HL-60 (cell line): ENCODE measurements at regions not wholly inside any gene's neighbourhood (a gene's known extent, or its start where the extent isn't known, plus 50 kb on each side); places are given as distances from the start of the nearest gene placed in this dataset.

Experiments
- DNase-seq, 2 experiments: peaks; one replicate each; pipeline ENCODE4 v3.0.0-alpha.2; 2010 to 2020; ENCODE audit warnings: low read depth in 1 of 2, low spot score in 1 of 2
- H3K27ac ChIP-seq: fragments of 250-450 bp; sonication (Bioruptor Pico); replicated peaks from 2 replicates; pipeline ENCODE4 v1.5.1; 2020; ENCODE audit warnings: mild to moderate bottlenecking, moderate library complexity
- H3K27me3 ChIP-seq: fragments of 250-450 bp; sonication (Bioruptor Pico); 2 replicates; pipeline ENCODE4 v1.5.1; 2021; ENCODE audit warnings: mild to moderate bottlenecking, moderate library complexity; ENCODE audit not compliant: insufficient read depth, poor library complexity, severe bottlenecking
- H3K4me3 ChIP-seq: replicated peaks from 2 replicates; pipeline ENCODE4 v1.5.1; 2011; ENCODE audit warnings: mild to moderate bottlenecking, control low read depth, low read length; ENCODE audit not compliant: insufficient read depth
- CTCF ChIP-seq: IDR thresholded peaks from one replicate; pipeline ENCODE4 v1.5.1; 2011; ENCODE audit warnings: low read length, control low read depth, inconsistent platforms; ENCODE audit not compliant: insufficient read depth
- GABPA ChIP-seq: IDR thresholded peaks from 2 replicates; pipeline ENCODE4 v1.6.1; 2012; ENCODE audit warnings: low read depth
- POLR2AphosphoS5 ChIP-seq: IDR thresholded peaks from 2 replicates; pipeline ENCODE4 v1.6.1; 2012; ENCODE audit warnings: low read depth
- REST ChIP-seq: IDR thresholded peaks from 2 replicates; pipeline ENCODE4 v1.6.1; 2012; ENCODE audit warnings: low read depth; ENCODE audit not compliant: insufficient replicate concordance
- SPI1 ChIP-seq: IDR thresholded peaks from 2 replicates; pipeline ENCODE4 v1.6.1; 2012; ENCODE audit warnings: low read depth, mild to moderate bottlenecking, borderline replicate concordance

- Histone ChIP-seq H3K27ac (no peak overlapping the region), H3K4me3 (no peak overlapping the region), H3K27me3 (peaks cover 4% of the 10 kb centered on the region)
- no peak for DNase-seq
- no peak for TF ChIP-seq CTCF
- no peak for TF ChIP-seq POLR2AphosphoS5
- no peak for TF ChIP-seq SPI1
- no peak for TF ChIP-seq GABPA
- TF ChIP-seq REST = no peak
Observed at GRCh38 chr2:105573910-105574655, 170.6 kb upstream of the NCK2 start.

- H3K4me3 ChIP-seq = no peak overlapping the region
- no peak for TF ChIP-seq CTCF
- no peak for TF ChIP-seq POLR2AphosphoS5
- no peak for TF ChIP-seq REST
- no peak for TF ChIP-seq GABPA
- TF ChIP-seq SPI1 = no peak
- H3K27ac ChIP-seq = no peak overlapping the region
Observed at GRCh38 chr2:105573490-105573889, 171.2 kb upstream of the NCK2 start.

GRCh38 chr2:105571445-105571987, 172.7 kb upstream of the FHL2 start:
- DNase-seq = peak; percentile 24 to 60
- Histone ChIP-seq H3K4me3 (no peak overlapping the region), H3K27me3 (peaks cover 4% of the 10 kb centered on the region), H3K27ac (no peak overlapping the region)
- 0 out of 2 replicates have a peak, but pooled peaks have one; percentile 30 for TF ChIP-seq POLR2AphosphoS5
- TF ChIP-seq CTCF = no peak
- peak; percentile 41; the same call in 1 of the 2 replicates for TF ChIP-seq SPI1

More at GRCh38 chr2:105573490-105573889, 171.2 kb upstream of the NCK2 start:
- H3K27me3 ChIP-seq = peaks cover 4% of the 10 kb centered on the region
- no peak for DNase-seq
